Panc1 (cell line): ENCODE measurements at regions not wholly inside any gene's neighbourhood (a gene's known extent, or its start where the extent isn't known, plus 50 kb on each side); places are given as distances from the start of the nearest gene placed in this dataset.

ENCODE experiments used
- ATAC-seq: fragments of 200-7000 bp; cut with Tn5 transposase; 2 replicates; pipeline ENCODE4 v1.9.1; 2020; ENCODE audit warnings: mild to moderate bottlenecking, moderate library complexity
- BruUV-seq: library from RNA; stranded (reverse); fragments of 400-500 nt; replicated peaks from 2 replicates; lab custom pipeline; 2021; lab: Mats Ljungman, UMichigan
- CTCF ChIA-PET: fragments of 300-600 bp; sonication (Branson Sonifier 250); formaldehyde crosslinking; loops from one replicate; lab custom pipeline; 2022; ENCODE audit warnings: antibody characterized with exemption; lab: Charles Lee
- POLR2A ChIA-PET: fragments of 300-600 bp; sonication (Branson Sonifier 250); formaldehyde crosslinking; loops from one replicate; lab custom pipeline; 2022; ENCODE audit warnings: antibody characterized with exemption; lab: Charles Lee
- DNase-seq: peaks from one replicate; pipeline ENCODE4 v3.0.0-alpha.2; 2010; ENCODE audit warnings: low read depth, low spot score
- H3K27ac ChIP-seq: 2 replicates; pipeline ENCODE4 v1.5.1; 2011; ENCODE audit warnings: mild to moderate bottlenecking, low read length, inconsistent platforms
- H3K27me3 ChIP-seq: fragments of 200-500 bp; sonication (Bioruptor generic); 2 replicates; pipeline ENCODE4 v1.6.0; 2014; ENCODE audit warnings: low read length, inconsistent platforms; ENCODE audit not compliant: control insufficient read depth, insufficient read depth
- H3K36me3 ChIP-seq: fragments of 200-500 bp; sonication (Bioruptor generic); 2 replicates; pipeline ENCODE4 v1.5.1; 2014; ENCODE audit warnings: inconsistent platforms, mild to moderate bottlenecking, low read length, moderate library complexity; ENCODE audit not compliant: control insufficient read depth, insufficient read depth
- H3K4me1 ChIP-seq: 2 replicates; pipeline ENCODE4 v1.5.1; 2011; ENCODE audit warnings: inconsistent platforms, mild to moderate bottlenecking, low read length, moderate library complexity; ENCODE audit not compliant: control insufficient read depth, insufficient read depth
- H3K4me3 ChIP-seq, 2 experiments: 2 replicates each; pipeline ENCODE4 v1.5.1; 2011 to 2012; ENCODE audit warnings: low read depth in 2 of 2, low read length in 2 of 2, mild to moderate bottlenecking in 2 of 2, inconsistent platforms in 1 of 2, moderate library complexity in 1 of 2
- H3K9me3 ChIP-seq: fragments of 200-500 bp; sonication (Bioruptor generic); 2 replicates; pipeline ENCODE4 v1.5.1; 2014; ENCODE audit warnings: low read depth, mild to moderate bottlenecking, inconsistent platforms, low read length, moderate library complexity; ENCODE audit not compliant: control insufficient read depth, insufficient read depth
- POLR2AphosphoS5 ChIP-seq: IDR thresholded peaks from 2 replicates; pipeline ENCODE4 v1.6.1; 2012; ENCODE audit warnings: mild to moderate bottlenecking, low read depth, low read length, moderate library complexity
- SIN3A ChIP-seq: IDR thresholded peaks from 2 replicates; pipeline ENCODE4 v1.6.1; 2012; ENCODE audit warnings: low read depth, mild to moderate bottlenecking, low read length, moderate library complexity, borderline replicate concordance; ENCODE audit not compliant: insufficient read depth
- TCF7L2 ChIP-seq: IDR thresholded peaks from 2 replicates; pipeline ENCODE4 v1.6.1; 2011; ENCODE audit warnings: mild to moderate bottlenecking, low read depth, low read length, inconsistent platforms
- in situ Hi-C: cut with HindIII; loops from 2 replicates; pipeline ENCODE4 v1.10.0; 2016; ENCODE audit warnings: low sequenced_read_pairs, low pct_unique_long_range_greater_than_20kb
- intact Hi-C: fragments of 100-400 bp; cut with micrococcal nuclease; formaldehyde crosslinking; loops from one replicate; pipeline ENCODE4 v1.10.0; 2022; ENCODE audit not compliant: unreplicated experiment
- TF ChIP-seq, protein P1 (sequence below): fragments of 450-650 bp; IDR thresholded peaks from 2 replicates; pipeline ENCODE4 v1.5.1; 2017; ENCODE audit warnings: mild to moderate bottlenecking
- TF ChIP-seq, protein P2 (sequence below), 2 experiments: IDR thresholded peaks; 2 replicates each; pipeline ENCODE4 v1.6.1; 2011 to 2012; ENCODE audit warnings: low read depth in 2 of 2, control low read depth in 1 of 2, low read length in 1 of 2, mild to moderate bottlenecking in 1 of 2, moderate library complexity in 1 of 2; ENCODE audit not compliant: insufficient read depth in 1 of 2

DNA sequence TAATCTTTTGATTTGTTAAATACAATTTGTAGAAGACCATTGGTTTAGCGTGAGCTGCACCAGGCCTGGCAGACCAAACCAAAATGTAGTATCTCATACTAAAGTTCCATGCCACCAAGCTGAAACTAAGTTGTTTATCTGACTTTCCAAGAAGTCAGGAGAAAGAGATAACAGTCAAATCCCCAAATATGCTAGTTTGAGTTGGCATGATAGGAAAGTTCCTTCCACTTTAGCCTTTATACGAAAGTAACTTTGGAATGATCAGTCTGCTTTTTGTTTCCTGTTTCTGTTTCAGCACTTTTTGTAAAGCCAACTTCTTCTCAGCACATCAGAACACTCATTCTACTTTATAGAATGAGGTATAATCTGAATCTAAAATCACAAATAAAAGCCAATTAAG, 449.2 kb downstream of the GRXCR1 start:
- DNase-seq (no peak), ATAC-seq (no peak)
- no peaks in the 10 kb centered on the region for H3K4me1 ChIP-seq
- intact Hi-C loops, result no loop called here
- POLR2A ChIA-PET, result no interaction called here
- no peaks in the 10 kb centered on the region for H3K36me3 ChIP-seq
- H3K27ac ChIP-seq, result no peak overlapping the region
- CTCF ChIA-PET, result no interaction called here
- no peaks in the 10 kb centered on the region for H3K27me3 ChIP-seq
- in situ Hi-C loops, result no loop called here
- no peak overlapping the region for H3K4me3 ChIP-seq
- no peaks in the 10 kb centered on the region for H3K9me3 ChIP-seq
- BruUV-seq, result no TSS peak
- TF ChIP-seq POLR2AphosphoS5 (no peak), TCF7L2 (no peak), SIN3A (no peak)
- TF ChIP-seq, protein P1, sequence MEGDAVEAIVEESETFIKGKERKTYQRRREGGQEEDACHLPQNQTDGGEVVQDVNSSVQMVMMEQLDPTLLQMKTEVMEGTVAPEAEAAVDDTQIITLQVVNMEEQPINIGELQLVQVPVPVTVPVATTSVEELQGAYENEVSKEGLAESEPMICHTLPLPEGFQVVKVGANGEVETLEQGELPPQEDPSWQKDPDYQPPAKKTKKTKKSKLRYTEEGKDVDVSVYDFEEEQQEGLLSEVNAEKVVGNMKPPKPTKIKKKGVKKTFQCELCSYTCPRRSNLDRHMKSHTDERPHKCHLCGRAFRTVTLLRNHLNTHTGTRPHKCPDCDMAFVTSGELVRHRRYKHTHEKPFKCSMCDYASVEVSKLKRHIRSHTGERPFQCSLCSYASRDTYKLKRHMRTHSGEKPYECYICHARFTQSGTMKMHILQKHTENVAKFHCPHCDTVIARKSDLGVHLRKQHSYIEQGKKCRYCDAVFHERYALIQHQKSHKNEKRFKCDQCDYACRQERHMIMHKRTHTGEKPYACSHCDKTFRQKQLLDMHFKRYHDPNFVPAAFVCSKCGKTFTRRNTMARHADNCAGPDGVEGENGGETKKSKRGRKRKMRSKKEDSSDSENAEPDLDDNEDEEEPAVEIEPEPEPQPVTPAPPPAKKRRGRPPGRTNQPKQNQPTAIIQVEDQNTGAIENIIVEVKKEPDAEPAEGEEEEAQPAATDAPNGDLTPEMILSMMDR, result no peak
- TF ChIP-seq, protein P2, sequence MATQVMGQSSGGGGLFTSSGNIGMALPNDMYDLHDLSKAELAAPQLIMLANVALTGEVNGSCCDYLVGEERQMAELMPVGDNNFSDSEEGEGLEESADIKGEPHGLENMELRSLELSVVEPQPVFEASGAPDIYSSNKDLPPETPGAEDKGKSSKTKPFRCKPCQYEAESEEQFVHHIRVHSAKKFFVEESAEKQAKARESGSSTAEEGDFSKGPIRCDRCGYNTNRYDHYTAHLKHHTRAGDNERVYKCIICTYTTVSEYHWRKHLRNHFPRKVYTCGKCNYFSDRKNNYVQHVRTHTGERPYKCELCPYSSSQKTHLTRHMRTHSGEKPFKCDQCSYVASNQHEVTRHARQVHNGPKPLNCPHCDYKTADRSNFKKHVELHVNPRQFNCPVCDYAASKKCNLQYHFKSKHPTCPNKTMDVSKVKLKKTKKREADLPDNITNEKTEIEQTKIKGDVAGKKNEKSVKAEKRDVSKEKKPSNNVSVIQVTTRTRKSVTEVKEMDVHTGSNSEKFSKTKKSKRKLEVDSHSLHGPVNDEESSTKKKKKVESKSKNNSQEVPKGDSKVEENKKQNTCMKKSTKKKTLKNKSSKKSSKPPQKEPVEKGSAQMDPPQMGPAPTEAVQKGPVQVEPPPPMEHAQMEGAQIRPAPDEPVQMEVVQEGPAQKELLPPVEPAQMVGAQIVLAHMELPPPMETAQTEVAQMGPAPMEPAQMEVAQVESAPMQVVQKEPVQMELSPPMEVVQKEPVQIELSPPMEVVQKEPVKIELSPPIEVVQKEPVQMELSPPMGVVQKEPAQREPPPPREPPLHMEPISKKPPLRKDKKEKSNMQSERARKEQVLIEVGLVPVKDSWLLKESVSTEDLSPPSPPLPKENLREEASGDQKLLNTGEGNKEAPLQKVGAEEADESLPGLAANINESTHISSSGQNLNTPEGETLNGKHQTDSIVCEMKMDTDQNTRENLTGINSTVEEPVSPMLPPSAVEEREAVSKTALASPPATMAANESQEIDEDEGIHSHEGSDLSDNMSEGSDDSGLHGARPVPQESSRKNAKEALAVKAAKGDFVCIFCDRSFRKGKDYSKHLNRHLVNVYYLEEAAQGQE (IDR thresholded peaks at IDR 0.05; ENCODE audit: insufficient read depth in 1 of 2, low read depth in 2 of 2, low read length in 1 of 2), result no peak

DNA sequence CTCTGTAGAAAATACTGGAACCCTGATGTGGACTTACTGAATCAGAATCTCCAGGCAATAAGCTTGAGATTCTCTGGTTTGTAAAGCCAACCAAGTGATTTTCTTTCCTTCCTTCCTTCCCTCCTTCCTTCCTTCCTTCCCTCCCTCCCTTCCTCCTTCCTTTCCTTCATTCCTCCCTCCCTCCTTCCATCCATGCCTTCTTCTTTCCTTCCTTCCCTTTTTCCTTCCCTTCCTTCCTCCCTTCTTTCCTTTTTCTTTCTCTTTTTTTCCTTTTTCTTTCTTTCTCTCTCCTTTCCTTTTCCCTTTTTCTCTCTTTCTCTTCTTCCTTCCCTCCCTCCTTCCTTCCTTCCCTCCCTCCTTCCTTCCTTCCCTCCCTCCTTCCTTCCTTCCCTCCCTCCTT, 450.8 kb downstream of the GRXCR1 start:
- ATAC-seq, result no peak
- in situ Hi-C loops, result no loop called here

More for the DNA sequence above, 450.8 kb downstream of the GRXCR1 start:
- Histone ChIP-seq H3K36me3 (no peaks in the 10 kb centered on the region), H3K4me3 (no peak overlapping the region), H3K9me3 (no peaks in the 10 kb centered on the region), H3K27me3 (no peaks in the 10 kb centered on the region), H3K27ac (no peak overlapping the region), H3K4me1 (no peaks in the 10 kb centered on the region)
- CTCF ChIA-PET, result no interaction called here
- POLR2A ChIA-PET, result no interaction called here
- BruUV-seq, result no TSS peak
- TF ChIP-seq, protein P2 (IDR thresholded peaks at IDR 0.05; ENCODE audit: insufficient read depth in 1 of 2, low read depth in 2 of 2, low read length in 1 of 2), result no peak
- TF ChIP-seq SIN3A (no peak), TCF7L2 (no peak)
- TF ChIP-seq, protein P1, result no peak
- intact Hi-C loops, result no loop called here
- DNase-seq, result no peak
